ENCODE measurements at regions not wholly inside any gene's neighbourhood (a gene's known extent, or its start where the extent isn't known, plus 50 kb on each side); places are given as distances from the start of the nearest gene placed in this dataset.

- TF ChIP-seq CTCF (IDR thresholded peaks at IDR 0.05; ENCODE audit: low read depth, low read length) (no peak), EZH2phosphoT487 (IDR thresholded peaks at IDR 0.05; ENCODE audit: low read depth) (no peak)
These were observed 411.8 kb downstream of the RAD51AP2 start for GRCh38 chr2:17106418-17106817.
